ENCODE measurements at regions not wholly inside any gene's neighbourhood (a gene's known extent, or its start where the extent isn't known, plus 50 kb on each side); places are given as distances from the start of the nearest gene placed in this dataset.

GRCh38 chr3:14261229-14261628 lies 82.6 kb downstream of the LSM3 start:
- peak; percentile 94 for TF ChIP-seq CTCF (IDR thresholded peaks at IDR 0.05; ENCODE audit: poor library complexity)
- TF ChIP-seq EZH2 (IDR thresholded peaks at IDR 0.05; ENCODE audit: borderline replicate concordance), result no peak
- no peak for TF ChIP-seq EZH2phosphoT487 (IDR thresholded peaks at IDR 0.05; ENCODE audit: low read depth, severe bottlenecking, unreplicated experiment)
